SK-N-SH (cell line): ENCODE measurements at regions not wholly inside any gene's neighbourhood (a gene's known extent, or its start where the extent isn't known, plus 50 kb on each side); places are given as distances from the start of the nearest gene placed in this dataset.

Experiments used
- CTCF ChIA-PET: fragments of 300-600, 350-600 bp; formaldehyde crosslinking; extraction: SDS; loops from one replicate; lab custom pipeline; 2021; lab: Yijun Ruan, JAX
- POLR2A ChIA-PET: fragments of 350-600 bp; sonication (Branson Sonifier 250); formaldehyde crosslinking; extraction: SDS; loops from one replicate; lab custom pipeline; 2020; ENCODE audit warnings: antibody characterized with exemption, inconsistent platforms; lab: Yijun Ruan, JAX
- DNase-seq: peaks from one replicate; pipeline ENCODE4 v3.0.0; 2012
- H2AFZ ChIP-seq: fragments of 200-600 bp; sonication (generic); 2 replicates; pipeline ENCODE4 v1.8.1; 2016; ENCODE audit warnings: antibody characterized with exemption, mild to moderate bottlenecking, low read depth
- H3F3A ChIP-seq: fragments of 200-600 bp; sonication (generic); replicated peaks from 2 replicates; pipeline ENCODE3; 2016; ENCODE audit warnings: antibody characterized with exemption, mild to moderate bottlenecking; ENCODE audit not compliant: insufficient read depth
- H3K27ac ChIP-seq, 2 experiments: fragments of 200-500 bp in 1 of 2; fragments of 200-600 bp in 1 of 2; sonication (Bioruptor generic) in 1 of 2; sonication (generic), shearing (Covaris generic) in 1 of 2; 2 replicates each; pipeline versions ENCODE4 v1.5.1 to v1.6.1; 2014 to 2016; ENCODE audit warnings: low read depth in 2 of 2, inconsistent platforms in 1 of 2, low read length in 1 of 2, mild to moderate bottlenecking in 1 of 2, mixed read lengths in 1 of 2
- H3K27me3 ChIP-seq: fragments of 200-600 bp; sonication (generic), shearing (Covaris generic); 2 replicates; pipeline ENCODE4 v1.6.1; 2016; ENCODE audit warnings: mixed run types; ENCODE audit not compliant: insufficient read depth
- H3K36me3 ChIP-seq, 2 experiments: fragments of 200-500 bp in 1 of 2; fragments of 200-600 bp in 1 of 2; sonication (Bioruptor generic) in 1 of 2; sonication (generic) in 1 of 2; replicated peaks in 1 of 2; 2 replicates each; pipeline versions ENCODE3 to v1.5.1; 2014 to 2016; ENCODE audit warnings: low read length in 1 of 2, mild to moderate bottlenecking in 1 of 2; ENCODE audit not compliant: insufficient read depth in 2 of 2, control insufficient read depth in 1 of 2
- H3K4me1 ChIP-seq, 2 experiments: fragments of 200-500 bp in 1 of 2; fragments of 200-600 bp in 1 of 2; sonication (Bioruptor generic) in 1 of 2; sonication (generic), shearing (Covaris generic) in 1 of 2; 2 replicates each; pipeline versions ENCODE4 v1.5.1 to v1.6.1; 2014 to 2016; ENCODE audit warnings: low read depth in 1 of 2, low read length in 1 of 2, mixed run types in 1 of 2; ENCODE audit not compliant: insufficient read depth in 2 of 2, control insufficient read depth in 1 of 2
- H3K4me2 ChIP-seq: fragments of 200-600 bp; sonication (generic), shearing (Covaris generic); 2 replicates; pipeline ENCODE4 v1.6.1; 2017; ENCODE audit warnings: mixed run types
- H3K4me3 ChIP-seq, 2 experiments: fragments of 200-500 bp in 1 of 2; fragments of 200-600 bp in 1 of 2; sonication (Bioruptor generic) in 1 of 2; sonication (generic), shearing (Covaris generic) in 1 of 2; 2 replicates each; pipeline versions ENCODE4 v1.5.1 to v1.8.1; 2014 to 2016; ENCODE audit warnings: low read depth in 2 of 2, inconsistent platforms in 1 of 2, low read length in 1 of 2, mild to moderate bottlenecking in 1 of 2, mixed read lengths in 1 of 2, moderate library complexity in 1 of 2
- H3K79me2 ChIP-seq: fragments of 200-600 bp; sonication (generic); 2 replicates; pipeline ENCODE4 v1.8.1; 2017; ENCODE audit warnings: mild to moderate bottlenecking; ENCODE audit not compliant: insufficient read depth
- H3K9ac ChIP-seq: fragments of 200-600 bp; sonication (generic); 2 replicates; pipeline ENCODE4 v1.6.1; 2017; ENCODE audit warnings: mixed run types
- H3K9me2 ChIP-seq: fragments of 200-600 bp; sonication (generic); 2 replicates; pipeline ENCODE4 v1.6.1; 2017; ENCODE audit warnings: mixed run types
- H3K9me3 ChIP-seq: fragments of 200-600 bp; sonication (generic); 2 replicates; pipeline ENCODE4 v1.6.1; 2017; ENCODE audit warnings: mixed run types, mild to moderate bottlenecking, moderate library complexity
- H4K20me1 ChIP-seq: fragments of 200-600 bp; sonication (generic); 2 replicates; pipeline ENCODE4 v1.6.1; 2017; ENCODE audit warnings: mild to moderate bottlenecking, mixed run types; ENCODE audit not compliant: insufficient read depth
- ELF1 ChIP-seq: IDR thresholded peaks from 2 replicates; pipeline ENCODE4 v1.4.0; 2012
- EP300 ChIP-seq, 2 experiments: IDR thresholded peaks; 2 replicates each; pipeline versions ENCODE4 v1.4.0 to v1.6.1; 2012; ENCODE audit warnings: borderline replicate concordance in 1 of 2, low read depth in 1 of 2, low read length in 1 of 2
- FOXJ3 ChIP-seq: sonication (generic); formaldehyde crosslinking; IDR thresholded peaks from 2 replicates; pipeline ENCODE4 v1.5.1; 2020; ENCODE audit warnings: mild to moderate bottlenecking, missing genetic modification reagents
- GABPA ChIP-seq: IDR thresholded peaks from 2 replicates; pipeline ENCODE4 v1.4.0; 2012; ENCODE audit warnings: low read depth, mild to moderate bottlenecking
- JUND ChIP-seq: IDR thresholded peaks from 2 replicates; pipeline ENCODE4 v1.4.0; 2012
- NFIC ChIP-seq: IDR thresholded peaks from 2 replicates; pipeline ENCODE4 v1.4.0; 2012; ENCODE audit warnings: borderline replicate concordance
- NRF1 ChIP-seq: IDR thresholded peaks from 2 replicates; pipeline ENCODE4 v1.6.1; 2012; ENCODE audit warnings: low read depth, mild to moderate bottlenecking, low read length
- RAD21 ChIP-seq: IDR thresholded peaks from 2 replicates; pipeline ENCODE4 v1.6.1; 2012; ENCODE audit warnings: mild to moderate bottlenecking, low read length
- RCOR1 ChIP-seq: fragments of 150-350 bp; IDR thresholded peaks from 2 replicates; pipeline ENCODE4 v1.6.1; 2017; ENCODE audit warnings: antibody characterized with exemption, low read length
- RXRA ChIP-seq: IDR thresholded peaks from 2 replicates; pipeline ENCODE4 v1.4.0; 2012; ENCODE audit warnings: low read depth, mild to moderate bottlenecking, borderline replicate concordance
- SIN3A ChIP-seq: IDR thresholded peaks from 2 replicates; pipeline ENCODE4 v1.6.1; 2012; ENCODE audit warnings: low read depth, mild to moderate bottlenecking, low read length, moderate library complexity, borderline replicate concordance
- TCF12 ChIP-seq: IDR thresholded peaks from 2 replicates; pipeline ENCODE4 v1.4.0; 2012
- YY1 ChIP-seq: IDR thresholded peaks from 2 replicates; pipeline ENCODE4 v1.4.0; 2012; ENCODE audit warnings: low read depth, mild to moderate bottlenecking
- WGBS: methylation state at CpG from one replicate; pipeline ENCODE4 v1.1.6; 2017; ENCODE audit warnings: low lambda C conversion rate; 5-methylcytosine and 5-hydroxymethylcytosine counted together
- TF ChIP-seq, protein P1 (sequence below): IDR thresholded peaks from 2 replicates; pipeline ENCODE4; 2012

DNA sequence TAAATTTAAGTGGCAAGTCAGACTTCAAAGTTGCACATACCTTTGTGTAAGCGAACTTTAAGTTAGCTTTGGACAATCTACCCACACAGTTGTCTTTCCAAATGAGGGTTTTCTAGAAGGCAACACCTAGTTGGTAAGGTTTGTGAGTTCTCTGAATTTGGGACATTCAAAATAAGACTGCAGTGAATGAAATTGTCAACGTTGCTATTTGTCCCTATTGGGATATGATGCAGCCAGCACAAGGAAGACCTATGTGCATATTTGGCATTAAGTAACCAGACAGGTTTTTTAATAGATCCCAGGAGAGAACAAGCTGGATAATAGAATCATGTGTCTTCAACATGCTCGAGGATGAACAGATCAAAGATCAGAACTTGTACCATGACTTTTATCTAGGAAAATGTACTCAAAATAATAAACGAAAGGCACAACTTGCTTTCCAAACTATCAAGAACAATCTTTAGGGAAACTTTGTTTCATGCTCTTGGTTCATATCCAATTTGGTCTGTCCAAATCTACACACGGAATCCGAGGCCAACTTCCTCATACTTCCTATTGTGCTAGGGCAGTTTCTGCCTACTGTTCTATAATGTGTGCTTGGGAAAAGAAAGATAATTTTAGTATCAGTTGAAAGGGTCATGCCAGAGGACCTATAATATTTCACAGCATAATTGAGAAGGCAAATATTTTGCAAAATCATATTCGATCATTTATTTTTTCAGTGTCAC, 284.2 kb upstream of the SOX5 start:
- DNase-seq, result no peak
- no peak overlapping the region for H2AFZ ChIP-seq
- H3F3A ChIP-seq, result no peaks in the 10 kb centered on the region
- no peaks in the 10 kb centered on the region for H3K9me2 ChIP-seq
- no peaks in the 10 kb centered on the region for H3K79me2 ChIP-seq
- H3K4me2 ChIP-seq, result no peak overlapping the region
- no peak for TF ChIP-seq RAD21
- H3K27me3 ChIP-seq, result no peaks in the 10 kb centered on the region
- H3K9me3 ChIP-seq, result no peaks in the 10 kb centered on the region
- no peak overlapping the region for H3K27ac ChIP-seq
- H3K4me1 ChIP-seq, result no peaks in the 10 kb centered on the region
- H3K9ac ChIP-seq, result no peak overlapping the region
- H4K20me1 ChIP-seq, result no peaks in the 10 kb centered on the region
- WGBS, result 44% methylated on average over 7 of the region's 7 CpGs
- ChIA-PET CTCF (interaction anchor here (1.1 kb wide), 1 partner anchor 13 kb away, joined by 3 read pairs; no protein-coding TSS in a partner anchor), POLR2A (no interaction called here)
- H3K4me3 ChIP-seq, result no peak overlapping the region
- no peaks in the 10 kb centered on the region for H3K36me3 ChIP-seq

DNA sequence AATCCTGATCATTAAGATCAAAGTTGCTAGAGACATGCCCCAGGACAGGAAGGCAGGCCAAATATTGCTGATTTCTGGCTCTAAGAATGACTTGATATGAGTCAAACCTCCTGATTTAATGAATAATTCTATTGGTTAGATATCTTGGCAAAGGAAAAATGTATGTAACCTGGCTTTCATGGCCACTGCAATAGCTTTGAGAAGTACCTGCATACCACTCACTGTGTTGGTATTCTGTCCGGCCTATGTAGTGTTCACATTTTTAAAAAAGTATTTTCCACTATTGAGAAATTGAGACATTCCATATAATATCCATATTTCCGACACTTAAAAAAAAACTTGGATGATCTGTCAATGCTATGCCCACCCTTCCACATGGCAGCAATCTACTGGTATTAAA, 283.1 kb upstream of the SOX5 start:
- POLR2A ChIA-PET, result no interaction called here
- 66% methylated on average over 2 of the region's 2 CpGs for WGBS
- H3K79me2 ChIP-seq, result no peaks in the 10 kb centered on the region
- no peak overlapping the region for H3K4me2 ChIP-seq
- no peak overlapping the region for H3K4me3 ChIP-seq
- no peaks in the 10 kb centered on the region for H3K36me3 ChIP-seq
- no peaks in the 10 kb centered on the region for H4K20me1 ChIP-seq
- no peak overlapping the region for H3K9ac ChIP-seq
- DNase-seq, result no peak
- TF ChIP-seq NFIC, result no peak
- no peak for TF ChIP-seq NRF1
- no peak for TF ChIP-seq FOXJ3 (CRISPR knock-in tag)
- no peak for TF ChIP-seq RXRA
- TF ChIP-seq JUND, result no peak
- TF ChIP-seq YY1, result no peak
- TF ChIP-seq RCOR1, result no peak
- TF ChIP-seq GABPA, result no peak
- TF ChIP-seq EP300 (IDR thresholded peaks at IDR 0.05; ENCODE audit: borderline replicate concordance in 1 of 2, low read depth in 1 of 2, low read length in 1 of 2), result no peak
- TF ChIP-seq, protein P1, sequence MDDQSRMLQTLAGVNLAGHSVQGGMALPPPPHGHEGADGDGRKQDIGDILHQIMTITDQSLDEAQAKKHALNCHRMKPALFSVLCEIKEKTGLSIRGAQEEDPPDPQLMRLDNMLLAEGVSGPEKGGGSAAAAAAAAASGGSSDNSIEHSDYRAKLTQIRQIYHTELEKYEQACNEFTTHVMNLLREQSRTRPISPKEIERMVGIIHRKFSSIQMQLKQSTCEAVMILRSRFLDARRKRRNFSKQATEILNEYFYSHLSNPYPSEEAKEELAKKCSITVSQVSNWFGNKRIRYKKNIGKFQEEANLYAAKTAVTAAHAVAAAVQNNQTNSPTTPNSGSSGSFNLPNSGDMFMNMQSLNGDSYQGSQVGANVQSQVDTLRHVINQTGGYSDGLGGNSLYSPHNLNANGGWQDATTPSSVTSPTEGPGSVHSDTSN, result no peak
- TF ChIP-seq ELF1, result no peak
- no peak for TF ChIP-seq TCF12
- no peak for TF ChIP-seq SIN3A
- H3K27me3 ChIP-seq, result no peaks in the 10 kb centered on the region
- H3K4me1 ChIP-seq, result no peaks in the 10 kb centered on the region; a peak in 2 of 4 replicates
- no peaks in the 10 kb centered on the region for H3K9me2 ChIP-seq
- no peaks in the 10 kb centered on the region for H3F3A ChIP-seq
- CTCF ChIA-PET, result interaction anchor here (0.6 to 0.7 kb wide), 2 partner anchors 362 to 574 kb away, joined by 3 read pairs; no protein-coding TSS in a partner anchor
- no peaks in the 10 kb centered on the region for H3K9me3 ChIP-seq
- no peak overlapping the region for H2AFZ ChIP-seq
- no peak overlapping the region for H3K27ac ChIP-seq
